ENCODE measurements at regions not wholly inside any gene's neighbourhood (a gene's known extent, or its start where the extent isn't known, plus 50 kb on each side); places are given as distances from the start of the nearest gene placed in this dataset.

DNA sequence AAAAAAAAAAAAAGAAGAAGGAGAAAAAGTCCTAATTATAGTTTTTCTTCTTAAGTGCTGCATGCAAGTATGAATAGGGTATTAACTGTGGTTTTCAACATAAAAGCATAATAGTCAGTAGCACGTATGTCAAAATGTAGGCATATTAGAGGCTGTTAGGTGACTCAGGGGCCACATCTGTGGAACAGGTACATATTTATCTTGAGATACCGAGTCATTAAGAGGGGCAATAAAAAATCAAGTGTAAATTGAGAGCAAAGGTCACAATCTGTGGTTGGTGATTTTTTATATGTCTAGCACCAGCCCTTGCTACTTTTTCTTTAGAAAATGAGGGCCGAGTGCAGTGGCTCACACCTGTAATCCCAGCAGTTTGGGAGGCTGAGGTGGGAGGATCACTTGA lies 1113.8 kb upstream of the RBFOX1 start:
- TF ChIP-seq POLR2A (IDR thresholded peaks at IDR 0.05), result no peak
- TF ChIP-seq, protein P1, sequence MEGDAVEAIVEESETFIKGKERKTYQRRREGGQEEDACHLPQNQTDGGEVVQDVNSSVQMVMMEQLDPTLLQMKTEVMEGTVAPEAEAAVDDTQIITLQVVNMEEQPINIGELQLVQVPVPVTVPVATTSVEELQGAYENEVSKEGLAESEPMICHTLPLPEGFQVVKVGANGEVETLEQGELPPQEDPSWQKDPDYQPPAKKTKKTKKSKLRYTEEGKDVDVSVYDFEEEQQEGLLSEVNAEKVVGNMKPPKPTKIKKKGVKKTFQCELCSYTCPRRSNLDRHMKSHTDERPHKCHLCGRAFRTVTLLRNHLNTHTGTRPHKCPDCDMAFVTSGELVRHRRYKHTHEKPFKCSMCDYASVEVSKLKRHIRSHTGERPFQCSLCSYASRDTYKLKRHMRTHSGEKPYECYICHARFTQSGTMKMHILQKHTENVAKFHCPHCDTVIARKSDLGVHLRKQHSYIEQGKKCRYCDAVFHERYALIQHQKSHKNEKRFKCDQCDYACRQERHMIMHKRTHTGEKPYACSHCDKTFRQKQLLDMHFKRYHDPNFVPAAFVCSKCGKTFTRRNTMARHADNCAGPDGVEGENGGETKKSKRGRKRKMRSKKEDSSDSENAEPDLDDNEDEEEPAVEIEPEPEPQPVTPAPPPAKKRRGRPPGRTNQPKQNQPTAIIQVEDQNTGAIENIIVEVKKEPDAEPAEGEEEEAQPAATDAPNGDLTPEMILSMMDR (IDR thresholded peaks at IDR 0.05), result no peak
